Activated T-cell treated with anti-CD3 and anti-CD28 coated beads for 1 hour (primary cell): ENCODE measurements at regions not wholly inside any gene's neighbourhood (a gene's known extent, or its start where the extent isn't known, plus 50 kb on each side); places are given as distances from the start of the nearest gene placed in this dataset.

Experiments
- DNase-seq: peaks from one replicate; pipeline ENCODE4 v3.0.0-alpha.2; 2020; ENCODE audit warnings: low read depth

DNA sequence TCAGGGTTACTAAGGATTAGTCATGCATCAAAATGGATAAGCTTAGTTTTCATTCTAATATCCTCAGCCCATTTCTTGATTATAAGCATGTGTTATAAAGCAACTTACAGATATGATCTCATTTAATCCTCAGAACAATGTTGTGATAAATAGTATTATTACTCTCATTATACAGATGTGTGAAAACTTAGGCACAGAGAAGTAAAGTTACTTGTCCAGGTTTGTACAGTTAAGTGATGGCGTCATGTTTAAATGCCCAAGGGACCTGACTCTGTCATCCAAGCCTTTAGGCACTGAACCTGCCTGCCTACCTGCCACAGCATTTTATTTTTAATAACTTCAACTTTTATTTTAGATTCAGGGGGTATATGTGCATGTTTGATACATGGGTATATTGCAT is 472.9 kb upstream of the SEMA6D start:
- DNase-seq = no peak

DNA sequence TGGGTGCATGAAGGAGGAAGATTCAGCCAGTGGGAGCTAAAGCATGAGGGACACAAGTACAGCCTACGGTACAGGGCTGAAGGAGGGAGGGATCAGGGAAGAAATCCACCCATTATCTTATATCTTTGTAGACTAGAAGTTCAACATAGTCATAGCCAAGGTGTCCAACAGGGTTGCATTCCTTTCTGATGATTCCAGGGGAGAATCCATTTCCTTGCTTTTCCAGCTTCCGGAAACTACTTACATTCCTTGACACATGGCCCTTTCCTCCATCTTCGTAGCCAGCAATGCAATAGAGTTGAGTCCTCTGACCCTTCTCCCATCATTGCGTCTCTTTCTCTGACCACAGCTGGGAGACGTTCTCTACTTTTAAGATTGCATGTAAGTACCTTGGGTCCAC is 471.0 kb upstream of the SEMA6D start:
- no peak for DNase-seq

DNA sequence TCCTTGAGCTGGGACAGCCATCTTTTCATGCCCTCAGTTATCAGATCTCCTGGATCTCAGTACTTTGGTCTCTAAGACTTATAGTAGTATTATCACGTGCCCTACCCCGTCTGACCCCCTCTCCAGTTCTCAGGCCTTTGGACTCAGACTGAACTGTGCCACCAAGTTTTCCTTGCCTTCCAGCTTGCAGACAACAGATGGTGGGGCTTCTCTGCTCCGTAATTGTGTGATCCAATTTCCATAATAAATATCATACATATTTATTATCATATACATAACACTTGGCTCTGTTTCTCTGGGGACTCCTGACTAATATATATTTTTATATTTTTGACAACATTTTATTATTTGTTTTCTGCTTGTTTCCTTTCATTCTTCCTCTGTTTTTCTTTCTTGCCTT is 458.8 kb upstream of the SEMA6D start:
- DNase-seq = no peak

DNA sequence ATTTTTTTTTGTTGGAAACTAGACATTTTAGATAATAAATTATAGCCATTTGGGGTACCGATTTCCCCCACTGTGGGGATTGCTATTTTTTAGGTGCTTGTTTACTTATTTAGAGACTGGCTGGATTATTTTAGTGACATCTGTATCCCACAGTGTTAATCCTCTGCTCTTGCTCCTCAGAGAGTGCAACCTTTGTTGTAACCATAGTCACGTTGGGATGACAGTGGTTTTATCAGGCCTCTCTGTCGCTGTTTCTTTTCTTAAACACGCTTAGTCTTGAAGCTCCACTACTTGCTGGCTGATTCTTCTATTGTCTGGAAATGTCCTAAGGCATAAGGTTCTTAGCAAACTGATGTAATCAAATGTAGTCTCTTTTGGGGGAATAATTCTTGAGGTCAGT is 451.6 kb upstream of the SEMA6D start:
- DNase-seq = no peak

DNA sequence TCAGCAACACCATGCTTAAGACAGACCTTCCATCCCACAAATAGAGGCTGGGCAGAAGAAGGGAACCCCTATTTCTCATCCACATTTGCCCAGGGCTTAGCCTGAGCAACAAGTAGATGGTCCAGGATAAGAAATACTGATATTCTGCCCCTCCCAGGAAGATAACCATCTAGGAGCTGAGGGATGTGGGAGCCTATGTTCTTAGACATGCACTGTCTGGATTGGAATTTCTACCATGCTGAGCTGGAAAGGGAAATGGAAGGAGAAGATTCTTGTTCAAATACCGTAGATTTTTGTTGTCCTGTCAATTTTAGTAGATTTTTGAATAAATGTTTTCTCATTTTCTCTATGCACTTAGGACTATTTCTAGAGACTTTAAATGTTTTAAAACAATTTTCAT is 450.7 kb upstream of the SEMA6D start:
- no peak for DNase-seq

DNA sequence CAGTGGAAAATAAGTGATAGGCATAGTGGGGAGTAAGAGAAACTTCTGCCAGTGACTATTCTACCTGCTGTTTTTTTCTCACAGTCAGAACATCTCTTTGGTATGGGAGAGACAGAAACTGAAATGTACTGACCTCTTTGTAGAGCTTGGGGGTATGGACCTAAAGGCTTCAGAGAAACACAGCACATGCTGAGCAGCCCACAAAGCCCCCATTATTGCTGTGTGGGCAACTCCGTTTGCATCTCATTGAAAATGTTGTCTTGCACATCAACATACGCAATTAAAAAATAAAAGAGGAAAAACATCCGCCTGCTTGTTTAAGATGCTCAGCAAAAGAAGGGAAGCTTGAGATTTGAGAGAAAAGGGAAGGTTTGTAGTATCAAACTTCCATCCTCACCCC is 443.4 kb upstream of the SEMA6D start:
- no peak for DNase-seq

DNA sequence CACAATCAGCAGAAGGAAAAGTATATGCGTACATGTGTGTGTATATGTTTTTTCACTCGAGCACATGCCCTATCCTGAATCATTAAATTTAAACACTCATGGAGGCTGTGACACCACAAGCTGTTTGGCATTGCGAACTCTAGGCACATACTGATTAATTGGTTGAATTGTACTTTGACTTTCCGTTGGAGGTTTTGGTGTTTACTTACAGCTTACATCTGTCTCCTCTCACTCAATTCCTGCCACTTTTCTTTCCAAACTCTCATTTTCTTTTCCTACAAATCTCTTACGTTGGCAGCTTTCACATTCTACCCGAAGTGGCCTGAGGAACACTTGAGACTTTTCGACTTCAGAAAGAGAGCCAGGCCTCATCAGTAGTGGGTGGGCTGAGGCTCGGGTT is 434.1 kb upstream of the SEMA6D start:
- DNase-seq = no peak

DNA sequence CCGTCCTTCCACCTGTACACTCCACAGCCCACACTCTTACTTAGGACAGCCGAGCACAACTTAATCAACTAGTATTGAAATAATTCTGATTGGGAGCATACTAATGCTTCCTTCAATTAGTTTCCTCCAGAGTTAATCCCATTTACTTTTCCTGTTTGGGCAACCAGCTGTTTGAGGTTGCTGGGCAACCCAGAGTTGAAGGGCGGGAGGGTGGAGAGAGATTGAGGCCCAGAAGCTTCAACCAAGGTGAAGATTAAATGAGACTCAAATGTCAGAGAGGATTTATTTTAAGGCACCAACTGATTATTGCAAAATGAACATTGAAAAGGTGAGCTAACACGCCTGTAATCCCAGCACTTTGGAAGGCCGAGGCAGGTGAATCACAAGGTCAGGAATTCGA is 428.5 kb upstream of the SEMA6D start:
- no peak for DNase-seq

DNA sequence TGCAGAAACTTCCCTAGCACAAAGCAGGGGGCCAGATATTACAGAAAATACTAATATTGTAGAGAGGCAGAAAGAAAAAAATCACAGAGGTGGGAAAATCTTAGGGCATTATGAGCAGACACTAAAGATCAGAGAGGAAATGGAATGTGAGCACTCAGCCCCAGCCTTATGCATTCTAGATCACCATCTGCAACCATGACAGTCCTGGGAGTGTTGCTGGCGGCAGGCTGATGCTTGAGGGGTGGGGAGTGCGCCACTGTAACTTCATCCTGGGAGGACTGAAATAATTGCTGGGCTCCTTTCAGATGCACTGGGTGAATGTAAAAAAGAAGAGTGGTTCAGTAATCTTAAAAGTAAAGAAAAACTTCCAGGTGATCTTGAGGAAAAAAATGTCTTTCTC is 427.6 kb upstream of the SEMA6D start:
- DNase-seq = no peak

DNA sequence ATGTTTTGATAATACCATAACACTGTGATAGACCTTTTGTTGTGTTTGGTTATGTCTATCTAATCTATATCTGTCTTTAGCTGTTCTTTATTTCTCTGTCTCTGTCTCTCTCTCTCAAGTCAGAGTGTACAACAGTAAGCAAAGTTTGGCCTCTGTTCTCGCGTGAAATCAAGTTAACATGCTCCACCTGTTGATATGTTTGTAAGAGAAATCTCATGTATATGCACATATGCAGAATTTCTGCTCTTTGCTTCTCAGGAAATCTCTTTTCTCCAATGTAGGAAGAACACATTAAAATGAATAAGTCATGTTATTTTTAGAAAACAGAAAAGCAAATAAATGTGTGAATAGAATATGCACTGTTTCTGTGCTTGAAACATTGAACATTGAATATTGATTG is 425.5 kb upstream of the SEMA6D start:
- DNase-seq = no peak

DNA sequence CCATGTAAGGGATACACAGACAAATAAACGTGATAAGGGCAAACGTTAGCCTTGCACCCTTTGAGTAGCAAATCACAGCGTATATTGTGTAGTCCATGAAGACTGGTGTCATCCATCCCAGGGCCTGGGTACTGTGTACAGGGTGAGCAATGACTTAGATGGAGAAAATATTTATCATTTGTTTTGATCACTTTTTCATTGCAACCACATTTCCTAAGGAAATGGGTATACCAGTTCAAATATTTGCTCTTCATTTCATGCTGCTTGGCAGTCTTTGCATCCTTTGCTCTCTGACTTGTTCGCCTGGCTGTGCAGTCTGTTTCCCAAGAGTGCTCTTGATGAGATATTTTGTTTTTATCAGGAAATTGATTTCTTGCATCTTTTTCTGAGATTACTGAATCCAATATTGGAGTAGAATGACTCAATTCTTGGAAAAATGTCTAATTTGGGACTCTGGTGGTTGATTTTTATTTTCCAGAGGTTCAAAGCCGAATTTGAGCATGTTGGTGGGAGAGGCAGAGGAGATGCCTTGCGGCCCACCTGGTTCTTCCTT is 424.6 kb upstream of the SEMA6D start:
- DNase-seq = no peak

DNA sequence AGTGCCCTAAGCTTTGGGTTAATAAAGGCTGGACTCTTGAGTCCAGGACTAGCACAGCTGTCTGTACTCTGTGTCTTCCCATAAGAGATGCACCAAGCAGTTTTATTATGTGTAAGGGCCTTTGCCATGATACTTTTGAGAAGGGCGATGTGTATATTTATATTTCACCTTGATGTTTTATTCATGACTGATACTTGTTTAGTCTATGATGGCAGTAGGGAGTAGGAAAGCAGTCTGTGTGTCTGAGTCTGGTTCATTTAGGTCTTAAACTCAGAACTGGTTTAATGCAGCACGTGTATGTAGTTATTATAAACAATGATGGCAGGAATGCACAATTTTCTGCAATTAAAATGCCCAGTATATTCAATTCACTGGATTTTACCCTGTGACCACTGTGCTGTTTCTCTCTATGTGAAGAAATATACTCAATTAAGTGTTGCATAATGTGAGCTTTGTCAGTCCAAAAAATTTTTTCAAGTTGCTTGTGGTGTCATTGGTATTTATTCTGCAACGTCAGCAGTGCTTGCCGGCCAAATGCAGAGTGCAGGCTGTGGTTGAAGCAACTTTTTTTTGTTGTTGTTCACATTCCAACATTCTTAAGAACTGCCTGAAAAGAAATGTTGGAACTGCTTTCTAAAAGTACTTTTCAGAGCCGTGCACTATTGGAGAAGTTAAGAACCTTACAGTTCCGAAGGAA is 423.7 kb upstream of the SEMA6D start:
- DNase-seq = no peak

DNA sequence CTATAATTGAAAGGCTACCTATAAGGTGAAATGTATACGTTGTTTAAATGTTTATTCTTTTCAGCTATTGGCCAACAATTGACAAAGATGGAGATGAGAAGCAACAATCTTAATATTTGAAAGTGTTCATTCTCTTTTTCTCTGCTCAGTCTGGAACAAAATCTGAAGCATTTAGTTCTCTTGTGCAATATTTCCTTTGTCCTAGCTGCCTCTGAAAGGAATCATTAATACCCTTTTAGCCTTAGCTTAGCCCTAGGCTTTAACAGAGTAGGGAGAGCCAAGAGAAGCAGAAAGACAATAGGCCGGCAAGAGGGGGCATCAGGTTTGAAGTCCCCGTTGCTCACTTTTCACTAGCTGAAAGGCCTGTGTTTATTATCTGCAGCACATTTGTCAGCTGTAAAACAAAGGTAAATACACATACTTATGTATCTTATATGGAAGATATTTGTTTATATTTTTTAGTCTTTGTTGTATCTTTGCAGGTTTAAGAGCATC is 422.5 kb upstream of the SEMA6D start:
- no peak for DNase-seq

DNA sequence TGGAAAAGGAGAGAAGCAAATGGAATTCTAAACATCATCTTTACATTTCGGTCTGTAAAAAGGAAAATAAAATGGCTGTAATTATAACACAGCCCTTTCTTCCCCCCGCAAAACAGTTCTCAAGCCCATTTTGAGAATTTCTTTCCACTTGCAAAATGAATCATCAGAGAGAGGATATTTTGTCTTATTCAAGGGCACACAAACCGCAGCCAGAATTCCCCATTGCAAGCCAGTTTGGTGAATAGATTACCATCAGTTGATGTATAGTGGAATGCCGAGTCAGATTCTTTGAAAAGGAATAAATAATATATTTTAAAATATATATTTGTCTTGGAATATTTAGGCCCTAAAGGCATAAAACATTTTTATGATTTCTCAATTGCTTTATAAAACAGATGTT is 420.4 kb upstream of the SEMA6D start:
- DNase-seq = no peak

DNA sequence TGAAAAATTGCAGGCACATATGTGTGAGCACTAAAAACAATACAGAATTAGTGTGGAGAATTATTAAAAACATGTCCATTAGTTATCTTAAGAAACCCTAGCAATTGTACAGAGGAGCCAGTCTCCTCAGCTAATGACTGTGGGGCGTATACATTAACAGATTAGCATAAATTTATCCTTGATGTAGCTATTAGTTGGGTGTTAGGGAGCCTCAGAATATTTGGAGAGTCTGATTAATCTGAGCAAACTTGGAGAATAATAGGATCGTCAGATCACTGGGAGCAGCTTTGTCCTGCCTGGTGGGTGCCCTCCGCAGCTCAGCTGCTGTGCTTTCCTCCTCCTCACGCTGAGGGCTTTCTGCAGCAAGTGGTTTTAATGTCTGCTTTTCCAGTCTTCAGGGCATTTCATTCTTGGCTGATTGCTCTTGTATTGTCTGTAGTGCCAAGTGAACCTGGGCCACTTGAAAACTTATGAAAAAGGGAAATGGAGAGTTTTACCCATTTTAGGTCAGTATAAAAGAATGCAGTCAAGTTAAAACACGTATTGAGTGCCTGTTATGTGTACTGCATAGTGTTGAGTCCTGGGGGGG is 417.4 kb upstream of the SEMA6D start:
- no peak for DNase-seq

DNA sequence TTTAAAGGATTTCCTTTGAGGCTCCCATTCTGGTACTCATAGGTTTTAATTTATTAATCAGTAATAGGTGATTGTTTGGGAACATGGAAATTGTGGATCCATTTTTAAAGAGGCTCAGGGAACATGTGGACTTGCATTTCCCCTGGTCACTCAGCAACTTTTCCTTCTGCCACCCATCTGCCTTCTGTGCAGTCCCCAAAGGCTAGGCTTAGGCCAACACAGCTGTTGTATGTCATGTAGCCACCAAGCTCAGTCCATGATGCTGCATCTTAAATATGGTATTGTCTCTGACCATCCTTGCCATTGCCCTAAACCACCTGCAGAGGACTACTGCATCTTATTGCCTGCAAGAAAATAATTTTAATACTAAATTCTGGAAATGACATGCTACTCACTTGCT is 416.7 kb upstream of the SEMA6D start:
- DNase-seq = no peak

DNA sequence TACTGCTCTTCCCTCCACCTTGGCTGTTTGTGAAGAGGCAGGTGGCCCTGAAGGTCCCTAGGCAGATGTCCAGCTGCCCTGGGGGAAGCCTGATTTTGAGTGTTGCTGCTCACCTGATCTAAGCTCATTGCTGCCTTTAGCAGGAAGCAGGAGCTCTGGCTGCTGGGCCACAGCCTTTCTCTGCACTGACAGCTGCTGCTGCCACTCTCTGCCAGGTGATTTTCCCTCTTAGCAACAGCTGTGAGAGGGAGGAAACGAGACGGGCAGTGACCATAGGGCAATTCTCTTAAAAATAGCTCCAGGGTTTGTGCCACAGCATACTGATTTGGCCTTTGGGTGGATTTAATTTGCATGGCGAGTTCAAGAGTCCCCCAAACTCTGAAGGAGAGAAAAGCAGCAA is 415.8 kb upstream of the SEMA6D start:
- DNase-seq = no peak

DNA sequence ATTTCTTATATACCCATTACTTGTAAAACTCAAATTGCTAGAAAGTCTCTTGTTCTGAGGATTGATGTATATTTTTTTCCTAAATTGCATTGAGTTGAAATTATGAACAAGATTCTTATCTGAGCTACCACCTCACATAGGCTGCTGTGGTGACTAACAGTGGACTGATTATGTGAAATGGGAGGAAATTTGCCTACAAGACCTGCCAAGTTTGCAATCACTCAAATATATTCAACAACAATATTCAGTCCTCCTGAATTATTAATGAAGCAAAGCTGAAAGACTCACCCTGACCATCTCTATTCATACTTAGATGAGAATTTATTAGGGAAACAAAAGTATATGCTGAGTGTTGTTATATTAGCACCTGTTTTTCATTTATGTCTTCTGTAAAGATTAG is 412.6 kb upstream of the SEMA6D start:
- no peak for DNase-seq

DNA sequence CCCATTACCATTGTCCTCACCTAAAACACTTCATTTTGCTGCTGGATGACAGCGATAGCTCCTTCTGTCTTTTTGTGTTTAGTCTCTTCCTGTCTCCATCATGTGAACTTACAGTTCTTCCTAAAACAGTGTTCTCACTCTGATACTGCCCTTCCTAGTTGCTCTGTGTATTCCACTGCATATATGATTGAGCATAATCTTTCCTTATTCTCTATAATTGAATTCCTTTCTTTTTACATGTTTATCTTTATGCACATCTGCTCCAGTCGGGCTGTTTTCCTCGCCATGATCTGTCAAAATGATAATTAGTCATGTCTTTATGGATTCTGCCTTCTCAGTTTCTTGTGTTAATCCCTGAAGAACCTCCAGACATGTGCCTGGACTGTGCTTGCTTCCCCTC is 405.1 kb upstream of the SEMA6D start:
- no peak for DNase-seq

DNA sequence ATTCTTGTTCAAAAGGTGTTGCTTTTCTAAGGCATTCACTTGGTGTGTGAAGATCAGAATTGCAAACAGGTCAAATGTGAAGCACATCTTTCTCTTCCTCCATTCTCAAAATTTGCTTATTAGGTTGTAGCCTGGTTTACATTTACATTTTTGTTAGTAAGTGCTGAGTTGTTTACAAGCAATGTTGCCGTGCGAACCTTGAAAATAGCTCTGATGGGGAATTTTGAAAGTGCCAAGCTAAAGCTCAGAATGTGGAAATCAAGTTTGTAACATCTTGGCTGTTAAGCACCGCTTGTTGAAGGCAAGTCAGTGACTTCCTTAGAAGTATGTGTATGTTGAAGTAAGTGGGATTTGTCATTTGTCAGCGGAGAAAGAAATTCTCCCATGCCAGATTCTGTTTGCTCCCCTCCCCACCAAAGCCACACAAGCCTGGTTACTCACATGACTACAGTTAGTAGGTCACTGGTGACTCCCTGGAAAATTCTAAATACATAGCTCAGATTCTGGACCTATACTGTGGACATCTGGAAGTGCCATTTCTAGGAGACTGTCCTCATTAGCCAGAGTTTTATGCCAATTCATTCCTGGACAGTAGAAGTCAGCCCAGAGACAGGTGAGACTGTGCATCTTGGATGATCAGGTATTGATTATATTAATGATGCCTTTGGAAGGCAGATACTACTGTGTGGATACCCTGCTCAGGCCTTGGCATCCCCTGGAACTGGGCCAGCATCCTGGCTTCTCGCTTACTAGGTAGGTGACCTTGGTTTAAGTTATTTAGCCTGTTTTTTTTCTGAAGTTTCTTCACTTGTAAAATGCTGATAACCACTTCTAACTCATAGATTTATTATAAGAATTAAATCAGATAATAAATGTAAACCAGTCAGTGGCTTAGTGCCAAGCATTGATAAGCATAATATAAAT is 390.6 kb upstream of the SEMA6D start:
- DNase-seq = no peak

DNA sequence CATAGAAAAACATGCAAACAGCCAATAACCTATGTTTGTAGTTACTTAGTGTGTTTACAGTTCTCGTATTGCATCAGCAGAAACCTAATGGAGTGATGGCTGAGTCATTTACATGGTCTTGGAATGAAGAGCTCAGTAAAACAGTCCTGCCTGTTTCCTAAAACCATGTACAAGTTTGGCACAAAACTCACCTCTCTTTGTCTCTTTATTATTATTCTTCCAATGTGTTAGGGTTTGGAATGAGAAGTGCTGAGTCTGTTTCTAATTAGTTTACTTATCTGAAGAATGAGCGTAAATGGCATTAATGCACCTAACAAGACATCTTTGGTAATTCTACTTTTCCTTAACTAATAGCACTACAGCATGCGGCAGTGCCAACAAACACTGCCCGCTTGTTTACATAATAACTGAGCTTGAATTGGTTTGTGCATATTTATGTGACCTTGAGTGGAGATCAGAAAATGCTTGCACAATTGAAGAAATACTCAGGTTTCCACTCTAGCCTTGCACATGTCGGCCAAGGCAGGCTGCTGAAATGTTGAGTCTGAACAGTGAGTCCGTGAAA is 385.4 kb upstream of the SEMA6D start:
- DNase-seq = no peak

DNA sequence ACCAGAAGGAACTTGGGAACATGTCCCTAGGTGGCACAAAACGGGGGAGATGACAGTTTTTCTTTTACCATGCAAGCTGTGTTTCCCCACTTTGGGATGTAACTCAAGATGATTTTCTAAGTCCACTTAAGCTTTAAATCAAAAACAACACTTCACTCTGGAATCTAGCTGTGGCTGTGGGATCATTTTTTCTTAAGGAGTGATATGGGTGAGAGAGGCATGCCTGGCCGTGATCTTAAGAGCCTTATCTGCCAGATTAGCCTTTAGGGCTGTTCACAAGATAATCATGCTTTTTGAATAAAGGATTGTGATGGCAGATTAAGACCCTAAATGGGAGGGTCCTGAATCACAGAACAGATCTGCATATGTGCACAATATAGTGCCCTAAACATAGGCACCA is 384.8 kb upstream of the SEMA6D start:
- no peak for DNase-seq

DNA sequence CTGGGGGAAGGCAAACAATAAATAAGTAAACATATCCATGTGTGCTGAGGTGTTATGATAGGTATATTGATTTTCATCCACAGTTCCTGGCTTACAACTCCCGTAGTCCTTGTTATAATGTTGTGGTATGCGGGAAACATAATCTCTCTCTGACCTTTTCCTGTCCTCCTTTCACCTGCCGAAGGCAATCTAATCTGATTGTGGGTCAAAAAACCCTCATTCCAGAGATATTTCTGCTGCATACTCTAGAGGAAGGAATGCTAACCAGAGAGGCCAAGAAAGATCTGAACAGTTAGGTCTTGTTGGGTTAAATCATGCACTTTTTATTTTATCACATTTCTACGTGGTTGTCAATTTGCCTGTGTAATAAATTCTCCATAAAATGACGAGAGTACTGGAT is 383.6 kb upstream of the SEMA6D start:
- no peak for DNase-seq
